Amniotic stem cell (primary cell): ENCODE measurements at regions not wholly inside any gene's neighbourhood (a gene's known extent, or its start where the extent isn't known, plus 50 kb on each side); places are given as distances from the start of the nearest gene placed in this dataset.

ENCODE experiments used
- DNase-seq: peaks from one replicate; lab custom pipeline; 2025; lab: John Stamatoyannopoulos, UW

DNA sequence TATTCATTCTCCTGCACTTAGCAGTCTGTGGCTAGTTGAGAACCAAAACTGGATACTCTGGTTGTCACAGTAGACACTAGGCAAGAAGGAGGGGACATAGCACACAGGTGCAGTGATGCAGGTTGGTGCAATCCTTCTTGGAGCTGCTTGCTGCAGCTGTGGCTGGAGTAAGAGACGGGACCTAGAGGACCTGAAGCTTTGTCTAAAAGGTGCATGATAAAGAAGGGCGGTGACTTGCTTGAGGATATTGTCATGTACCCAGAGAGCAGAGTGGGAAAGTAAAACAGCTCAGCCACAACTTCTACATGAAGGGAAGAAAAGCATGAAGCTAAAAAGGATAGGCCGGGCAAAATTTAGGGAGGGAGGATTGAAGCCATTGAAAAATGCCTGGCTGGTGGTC lies 304.1 kb upstream of the KIRREL3 start:
- no peak for DNase-seq

GRCh38 chr11:127288926-127289325 lies 288.4 kb upstream of the KIRREL3 start:
- DNase-seq = no peak

GRCh38 chr11:127281534-127281933 lies 281.0 kb upstream of the KIRREL3 start:
- no peak for DNase-seq

DNA sequence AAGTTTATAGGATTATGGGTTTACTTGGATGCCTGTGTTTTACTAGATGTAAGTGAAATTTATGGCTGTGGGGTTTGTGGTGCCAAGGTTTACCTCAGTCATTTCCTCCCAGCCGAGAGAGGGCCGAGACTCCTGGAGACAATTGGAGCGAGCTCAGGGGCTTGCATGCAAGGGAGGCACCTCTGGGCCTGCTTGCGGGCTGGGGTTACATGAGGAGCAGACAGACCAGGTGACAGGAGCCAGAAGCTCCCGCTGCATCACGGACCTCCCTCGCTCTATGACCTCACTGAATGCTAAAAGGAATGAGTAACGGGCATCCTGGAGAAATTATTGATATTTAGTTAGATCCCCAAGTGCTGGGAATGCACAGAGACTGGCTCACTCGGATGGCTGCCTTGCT lies 275.2 kb upstream of the KIRREL3 start:
- no peak for DNase-seq

GRCh38 chr11:127274328-127274676 lies 273.7 kb upstream of the KIRREL3 start:
- DNase-seq = no peak

GRCh38 chr11:127273593-127274327 lies 273.2 kb upstream of the KIRREL3 start:
- DNase-seq = no peak

- no peak for DNase-seq
Observed at GRCh38 chr11:127270851-127271250, 270.3 kb upstream of the KIRREL3 start.

- no peak for DNase-seq
Observed at GRCh38 chr11:127269911-127270310, 269.3 kb upstream of the KIRREL3 start.

DNA sequence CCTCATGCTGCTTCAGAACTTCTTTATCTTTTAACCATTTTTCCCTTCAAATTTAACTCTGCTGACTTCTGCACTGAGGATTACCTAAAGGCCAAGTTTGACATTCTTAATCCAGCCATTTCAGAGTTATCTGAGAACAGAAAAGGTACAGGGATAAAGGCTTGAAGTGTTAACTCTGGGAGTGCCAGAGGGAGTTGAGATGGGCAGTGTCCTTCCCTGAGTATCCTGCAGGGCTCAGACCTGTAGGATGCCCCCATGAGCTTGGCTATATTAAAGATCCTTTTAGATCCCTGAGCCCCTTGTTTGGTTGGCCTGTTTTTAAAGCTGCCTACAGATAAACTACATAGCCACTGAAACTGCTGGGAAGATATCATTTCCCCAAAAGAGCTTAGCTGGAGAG lies 268.4 kb upstream of the KIRREL3 start:
- DNase-seq = no peak

GRCh38 chr11:127268521-127268920 lies 268.0 kb upstream of the KIRREL3 start:
- no peak for DNase-seq

GRCh38 chr11:127259102-127259501 lies 258.5 kb upstream of the KIRREL3 start:
- DNase-seq = no peak

GRCh38 chr11:127255209-127255608 lies 254.6 kb upstream of the KIRREL3 start:
- DNase-seq = no peak

DNA sequence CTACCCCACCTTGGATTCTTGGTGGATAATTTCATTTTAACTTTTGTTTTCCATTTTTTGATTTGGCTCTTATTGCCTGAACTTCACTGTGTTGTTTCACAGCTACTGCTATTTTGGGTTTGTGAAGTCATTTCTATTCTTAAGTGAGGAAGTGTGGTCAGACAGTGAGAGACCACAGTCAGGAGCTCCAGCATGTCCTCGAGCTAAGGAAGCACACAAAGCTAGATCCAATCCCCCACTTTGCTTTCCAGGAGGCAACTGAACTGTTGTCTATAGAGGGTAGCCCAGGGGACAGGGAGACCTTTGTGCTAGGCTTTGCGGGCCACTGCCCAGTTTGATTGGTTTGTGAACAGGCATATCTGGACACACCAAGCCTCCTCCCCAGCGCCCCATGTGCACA lies 251.8 kb upstream of the KIRREL3 start:
- no peak for DNase-seq

- no peak for DNase-seq
Observed at GRCh38 chr11:127249576-127249975, 249.0 kb upstream of the KIRREL3 start.

GRCh38 chr11:127248476-127248875 lies 247.9 kb upstream of the KIRREL3 start:
- no peak for DNase-seq

DNA sequence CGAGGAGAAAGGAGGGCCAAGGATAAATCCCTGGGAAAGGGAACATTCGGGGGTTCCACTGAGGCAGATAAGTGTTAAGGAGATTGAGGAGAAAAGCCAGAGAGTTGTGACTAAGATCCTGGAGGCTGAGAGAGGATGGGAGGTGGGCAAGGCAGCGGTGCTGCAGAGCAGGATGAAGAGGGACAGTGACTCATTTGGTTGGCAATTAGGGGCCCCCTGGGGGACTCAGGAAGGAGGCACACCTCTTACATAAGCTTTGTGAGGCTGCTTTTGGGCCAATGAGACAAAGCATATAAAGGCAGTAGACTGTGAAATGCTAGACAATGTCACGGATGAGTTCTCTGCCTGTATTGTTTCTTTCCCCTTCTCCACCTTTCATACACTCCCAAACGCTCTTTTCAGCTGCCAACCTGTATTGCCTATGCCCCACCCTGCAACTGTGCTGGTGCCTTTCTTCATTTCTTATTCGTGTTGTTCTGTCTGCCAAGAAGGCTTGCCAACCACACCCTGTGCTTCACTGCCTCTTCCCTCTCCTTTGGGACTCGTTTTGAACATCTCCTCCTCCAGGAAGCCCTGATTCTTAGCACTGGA lies 246.8 kb upstream of the KIRREL3 start:
- DNase-seq = no peak

DNA sequence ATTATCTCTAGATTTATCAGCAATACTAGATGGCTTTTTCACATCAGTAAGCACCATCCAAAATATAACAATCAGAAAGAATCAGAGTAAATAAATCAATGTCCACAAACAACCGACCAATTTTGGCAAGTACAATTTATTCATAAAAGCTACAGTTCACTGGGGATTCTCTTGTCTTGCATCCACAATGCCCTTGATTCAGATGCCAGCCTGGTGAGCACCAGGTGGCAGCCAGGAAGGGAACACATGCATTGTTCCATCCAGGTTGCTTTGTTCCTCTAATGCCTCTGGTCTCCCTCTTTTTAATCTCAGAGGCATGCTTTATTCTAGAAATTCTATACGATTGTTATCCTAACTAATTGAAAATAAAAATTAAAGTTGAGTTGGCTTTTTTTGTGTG lies 242.1 kb upstream of the KIRREL3 start:
- DNase-seq = no peak

DNA sequence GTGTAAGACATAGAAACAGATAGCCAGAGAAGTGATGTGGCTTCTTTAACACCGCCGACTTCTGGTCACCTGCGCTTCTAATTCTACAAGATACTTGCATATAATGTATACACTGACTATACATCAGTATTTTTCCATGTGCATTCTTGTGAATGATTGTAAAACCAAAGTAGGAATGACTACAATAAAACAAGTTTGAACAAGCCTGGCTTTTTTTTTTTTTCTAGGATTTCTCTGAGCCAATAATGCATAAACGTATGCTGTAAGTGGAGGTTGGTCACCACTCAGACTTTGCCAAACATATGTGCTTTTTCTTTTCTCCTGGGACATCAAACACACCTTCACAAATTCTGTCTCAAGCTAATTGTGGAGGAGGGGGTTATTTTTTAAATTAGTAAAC lies 237.8 kb upstream of the KIRREL3 start:
- no peak for DNase-seq

GRCh38 chr11:127236776-127237175 lies 236.2 kb upstream of the KIRREL3 start:
- no peak for DNase-seq

DNA sequence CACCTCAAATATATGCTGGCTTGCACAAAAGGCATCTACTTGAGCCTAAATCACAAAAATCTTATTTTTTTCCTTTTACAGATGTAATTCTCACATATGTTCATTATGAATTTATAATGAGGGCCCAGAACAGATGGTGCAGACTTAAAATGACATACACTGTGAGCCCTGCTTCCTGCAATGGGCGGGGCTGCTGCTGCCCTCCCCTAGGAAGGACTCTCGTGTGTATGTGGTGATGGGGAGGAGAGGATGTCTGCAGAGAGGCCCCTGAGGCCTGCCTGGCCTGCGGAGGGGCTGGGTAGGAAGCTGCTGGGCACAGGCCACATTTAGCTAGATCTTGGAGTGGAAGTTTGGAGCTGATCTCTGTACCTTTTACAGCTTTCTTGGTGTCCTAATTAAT lies 233.4 kb upstream of the KIRREL3 start:
- DNase-seq = no peak

DNA sequence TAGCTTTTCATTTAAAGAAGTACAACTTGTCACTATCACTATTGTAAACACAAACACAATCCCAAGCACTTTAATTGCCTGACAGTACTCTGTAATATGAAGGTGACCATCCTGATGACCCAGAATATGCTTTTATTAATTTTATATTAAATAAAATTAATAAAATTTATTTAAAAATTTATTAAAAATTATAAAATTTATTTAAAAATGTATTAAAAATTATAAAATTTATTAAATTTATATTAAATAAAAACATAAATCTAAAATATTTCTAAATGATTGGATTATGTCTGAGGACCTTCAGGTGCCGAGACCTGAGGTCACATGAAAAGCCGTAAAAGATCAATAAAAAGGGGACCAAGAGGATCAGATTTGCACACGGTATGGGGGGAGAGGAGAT lies 229.8 kb upstream of the KIRREL3 start:
- DNase-seq = no peak

DNA sequence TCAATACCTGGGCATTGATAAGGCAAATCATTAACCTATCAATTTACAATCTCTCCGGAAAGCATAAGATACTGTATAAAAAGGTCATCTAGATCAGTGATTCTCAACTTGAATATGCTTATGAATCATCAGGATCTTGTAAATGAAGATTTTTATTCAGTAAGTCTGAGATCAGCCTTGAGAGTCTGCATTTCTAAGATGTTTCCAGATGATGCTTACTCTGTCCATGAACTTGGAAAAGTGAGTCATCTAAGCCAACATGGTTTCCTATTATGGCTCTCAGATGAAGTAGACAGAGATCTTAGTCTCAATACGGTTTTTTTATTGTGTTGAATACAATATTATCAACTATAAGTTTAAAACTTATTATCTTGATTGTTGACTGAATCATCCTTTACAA lies 226.4 kb upstream of the KIRREL3 start:
- DNase-seq = no peak

DNA sequence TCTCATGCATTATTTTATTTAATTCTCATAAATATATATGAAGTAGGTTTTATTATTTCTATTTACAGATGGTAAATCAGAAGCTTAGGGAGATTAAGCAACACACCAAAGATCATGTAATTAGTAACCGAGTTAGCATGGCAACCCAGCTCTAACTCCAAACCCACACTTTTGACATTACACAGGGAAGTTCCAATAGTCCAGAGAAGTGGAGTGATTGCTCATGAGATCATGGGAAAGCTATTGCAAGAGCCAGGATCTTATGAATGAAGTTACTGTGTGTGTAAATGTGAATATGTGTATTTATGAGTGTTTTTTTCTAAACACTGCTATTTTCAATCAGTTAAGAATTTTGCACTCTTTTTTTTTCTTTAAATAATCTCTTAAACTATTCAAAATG lies 225.8 kb upstream of the KIRREL3 start:
- DNase-seq = no peak

GRCh38 chr11:127225619-127226018 lies 225.0 kb upstream of the KIRREL3 start:
- no peak for DNase-seq
